ENCODE measurements at regions not wholly inside any gene's neighbourhood (a gene's known extent, or its start where the extent isn't known, plus 50 kb on each side); places are given as distances from the start of the nearest gene placed in this dataset.

GRCh38 chr18:59758837-59759236 lies 61.6 kb upstream of the CCBE1 start:
- CTCF ChIA-PET: interaction anchor here (1.4 to 2.8 kb wide), 2 partner anchors 62 to 65 kb away, joined by 3 to 11 read pairs; partner anchors contain the start of gene CCBE1
- Mint-ChIP-seq H3K27ac (no peak overlapping the region), H3K4me3 (no peak overlapping the region), H3K4me1 (no peaks in the 10 kb centered on the region), H3K9me3 (no peaks in the 10 kb centered on the region), H3K27me3 (ENCODE audit: low read depth) (no peaks in the 10 kb centered on the region; the same call in 1 of the 2 replicates), H3K36me3 (no peaks in the 10 kb centered on the region)
- no peak for ATAC-seq
- DNase-seq (ENCODE audit: low spot score): no peak
- POLR2A ChIA-PET: no interaction called here
- TF ChIP-seq ZNF671 (CRISPR knock-in tag; IDR thresholded peaks at IDR 0.05) (no peak), ZNF232 (CRISPR knock-in tag; IDR thresholded peaks at IDR 0.05) (no peak), TP53 (CRISPR knock-in tag; IDR thresholded peaks at IDR 0.05) (no peak), JAZF1 (CRISPR knock-in tag; IDR thresholded peaks at IDR 0.05) (no peak), ZNF532 (CRISPR knock-in tag; IDR thresholded peaks at IDR 0.05; ENCODE audit: borderline replicate concordance) (no peak), HMGA2 (CRISPR knock-in tag; IDR thresholded peaks at IDR 0.05) (no peak), ZNF416 (CRISPR knock-in tag; IDR thresholded peaks at IDR 0.05) (no peak), ZNF396 (CRISPR knock-in tag; IDR thresholded peaks at IDR 0.05; ENCODE audit: borderline replicate concordance) (no peak), GTF2I (CRISPR knock-in tag; conservative IDR thresholded peaks at IDR 0.05) (no peak), MXD4 (CRISPR knock-in tag; IDR thresholded peaks at IDR 0.05; ENCODE audit: borderline replicate concordance) (no peak), ZNF317 (CRISPR knock-in tag; IDR thresholded peaks at IDR 0.05; ENCODE audit: borderline replicate concordance, low read depth) (no peak), SMAD3 (CRISPR knock-in tag; IDR thresholded peaks at IDR 0.05; ENCODE audit: borderline replicate concordance) (no peak), PRRX2 (CRISPR knock-in tag; IDR thresholded peaks at IDR 0.05) (no peak), TEAD1 (CRISPR knock-in tag; IDR thresholded peaks at IDR 0.05) (no peak), FOXK1 (CRISPR knock-in tag; IDR thresholded peaks at IDR 0.05) (no peak), MAX (CRISPR knock-in tag; IDR thresholded peaks at IDR 0.05) (no peak)
- TF ChIP-seq, protein P1, sequence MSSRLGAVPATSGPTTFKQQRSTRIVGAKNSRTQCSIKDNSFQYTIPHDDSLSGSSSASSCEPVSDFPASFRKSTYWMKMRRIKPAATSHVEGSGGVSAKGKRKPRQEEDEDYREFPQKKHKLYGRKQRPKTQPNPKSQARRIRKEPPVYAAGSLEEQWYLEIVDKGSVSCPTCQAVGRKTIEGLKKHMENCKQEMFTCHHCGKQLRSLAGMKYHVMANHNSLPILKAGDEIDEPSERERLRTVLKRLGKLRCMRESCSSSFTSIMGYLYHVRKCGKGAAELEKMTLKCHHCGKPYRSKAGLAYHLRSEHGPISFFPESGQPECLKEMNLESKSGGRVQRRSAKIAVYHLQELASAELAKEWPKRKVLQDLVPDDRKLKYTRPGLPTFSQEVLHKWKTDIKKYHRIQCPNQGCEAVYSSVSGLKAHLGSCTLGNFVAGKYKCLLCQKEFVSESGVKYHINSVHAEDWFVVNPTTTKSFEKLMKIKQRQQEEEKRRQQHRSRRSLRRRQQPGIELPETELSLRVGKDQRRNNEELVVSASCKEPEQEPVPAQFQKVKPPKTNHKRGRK (CRISPR knock-in tag; IDR thresholded peaks at IDR 0.05; ENCODE audit: borderline replicate concordance): no peak
- TF ChIP-seq, protein P2, sequence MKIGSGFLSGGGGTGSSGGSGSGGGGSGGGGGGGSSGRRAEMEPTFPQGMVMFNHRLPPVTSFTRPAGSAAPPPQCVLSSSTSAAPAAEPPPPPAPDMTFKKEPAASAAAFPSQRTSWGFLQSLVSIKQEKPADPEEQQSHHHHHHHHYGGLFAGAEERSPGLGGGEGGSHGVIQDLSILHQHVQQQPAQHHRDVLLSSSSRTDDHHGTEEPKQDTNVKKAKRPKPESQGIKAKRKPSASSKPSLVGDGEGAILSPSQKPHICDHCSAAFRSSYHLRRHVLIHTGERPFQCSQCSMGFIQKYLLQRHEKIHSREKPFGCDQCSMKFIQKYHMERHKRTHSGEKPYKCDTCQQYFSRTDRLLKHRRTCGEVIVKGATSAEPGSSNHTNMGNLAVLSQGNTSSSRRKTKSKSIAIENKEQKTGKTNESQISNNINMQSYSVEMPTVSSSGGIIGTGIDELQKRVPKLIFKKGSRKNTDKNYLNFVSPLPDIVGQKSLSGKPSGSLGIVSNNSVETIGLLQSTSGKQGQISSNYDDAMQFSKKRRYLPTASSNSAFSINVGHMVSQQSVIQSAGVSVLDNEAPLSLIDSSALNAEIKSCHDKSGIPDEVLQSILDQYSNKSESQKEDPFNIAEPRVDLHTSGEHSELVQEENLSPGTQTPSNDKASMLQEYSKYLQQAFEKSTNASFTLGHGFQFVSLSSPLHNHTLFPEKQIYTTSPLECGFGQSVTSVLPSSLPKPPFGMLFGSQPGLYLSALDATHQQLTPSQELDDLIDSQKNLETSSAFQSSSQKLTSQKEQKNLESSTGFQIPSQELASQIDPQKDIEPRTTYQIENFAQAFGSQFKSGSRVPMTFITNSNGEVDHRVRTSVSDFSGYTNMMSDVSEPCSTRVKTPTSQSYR (CRISPR knock-in tag; IDR thresholded peaks at IDR 0.05): no peak
- TF ChIP-seq, protein P3, sequence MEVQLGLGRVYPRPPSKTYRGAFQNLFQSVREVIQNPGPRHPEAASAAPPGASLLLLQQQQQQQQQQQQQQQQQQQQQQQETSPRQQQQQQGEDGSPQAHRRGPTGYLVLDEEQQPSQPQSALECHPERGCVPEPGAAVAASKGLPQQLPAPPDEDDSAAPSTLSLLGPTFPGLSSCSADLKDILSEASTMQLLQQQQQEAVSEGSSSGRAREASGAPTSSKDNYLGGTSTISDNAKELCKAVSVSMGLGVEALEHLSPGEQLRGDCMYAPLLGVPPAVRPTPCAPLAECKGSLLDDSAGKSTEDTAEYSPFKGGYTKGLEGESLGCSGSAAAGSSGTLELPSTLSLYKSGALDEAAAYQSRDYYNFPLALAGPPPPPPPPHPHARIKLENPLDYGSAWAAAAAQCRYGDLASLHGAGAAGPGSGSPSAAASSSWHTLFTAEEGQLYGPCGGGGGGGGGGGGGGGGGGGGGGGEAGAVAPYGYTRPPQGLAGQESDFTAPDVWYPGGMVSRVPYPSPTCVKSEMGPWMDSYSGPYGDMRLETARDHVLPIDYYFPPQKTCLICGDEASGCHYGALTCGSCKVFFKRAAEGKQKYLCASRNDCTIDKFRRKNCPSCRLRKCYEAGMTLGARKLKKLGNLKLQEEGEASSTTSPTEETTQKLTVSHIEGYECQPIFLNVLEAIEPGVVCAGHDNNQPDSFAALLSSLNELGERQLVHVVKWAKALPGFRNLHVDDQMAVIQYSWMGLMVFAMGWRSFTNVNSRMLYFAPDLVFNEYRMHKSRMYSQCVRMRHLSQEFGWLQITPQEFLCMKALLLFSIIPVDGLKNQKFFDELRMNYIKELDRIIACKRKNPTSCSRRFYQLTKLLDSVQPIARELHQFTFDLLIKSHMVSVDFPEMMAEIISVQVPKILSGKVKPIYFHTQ (CRISPR knock-in tag; IDR thresholded peaks at IDR 0.05): no peak
- TF ChIP-seq, protein P4, sequence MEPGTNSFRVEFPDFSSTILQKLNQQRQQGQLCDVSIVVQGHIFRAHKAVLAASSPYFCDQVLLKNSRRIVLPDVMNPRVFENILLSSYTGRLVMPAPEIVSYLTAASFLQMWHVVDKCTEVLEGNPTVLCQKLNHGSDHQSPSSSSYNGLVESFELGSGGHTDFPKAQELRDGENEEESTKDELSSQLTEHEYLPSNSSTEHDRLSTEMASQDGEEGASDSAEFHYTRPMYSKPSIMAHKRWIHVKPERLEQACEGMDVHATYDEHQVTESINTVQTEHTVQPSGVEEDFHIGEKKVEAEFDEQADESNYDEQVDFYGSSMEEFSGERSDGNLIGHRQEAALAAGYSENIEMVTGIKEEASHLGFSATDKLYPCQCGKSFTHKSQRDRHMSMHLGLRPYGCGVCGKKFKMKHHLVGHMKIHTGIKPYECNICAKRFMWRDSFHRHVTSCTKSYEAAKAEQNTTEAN (CRISPR knock-in tag; IDR thresholded peaks at IDR 0.05): no peak
